ENCODE measurements at regions not wholly inside any gene's neighbourhood (a gene's known extent, or its start where the extent isn't known, plus 50 kb on each side); places are given as distances from the start of the nearest gene placed in this dataset.

DNA sequence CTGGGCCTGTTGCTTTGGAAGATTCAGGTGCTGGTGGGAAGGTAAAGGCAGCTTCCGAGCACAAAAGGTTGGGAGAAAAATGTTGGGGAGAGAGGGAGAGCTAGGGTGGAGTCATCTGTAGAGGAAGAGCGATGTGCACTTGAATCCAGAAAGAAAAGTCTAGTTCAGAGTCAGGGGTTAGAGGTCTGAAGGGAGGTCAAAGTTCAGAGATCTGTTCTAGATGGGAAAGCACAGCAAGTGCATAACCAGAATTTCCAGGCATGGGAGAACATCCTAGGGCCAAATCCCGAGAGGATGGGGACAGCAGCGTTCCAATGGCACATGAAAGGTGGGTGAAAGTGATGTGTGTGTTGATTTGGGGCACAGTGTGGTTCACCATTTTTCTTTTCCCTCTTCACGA is 51.5 kb upstream of the MKLN1 start:
- no peaks in the 10 kb centered on the region for H3K9me3 ChIP-seq
- TF ChIP-seq, protein P1, sequence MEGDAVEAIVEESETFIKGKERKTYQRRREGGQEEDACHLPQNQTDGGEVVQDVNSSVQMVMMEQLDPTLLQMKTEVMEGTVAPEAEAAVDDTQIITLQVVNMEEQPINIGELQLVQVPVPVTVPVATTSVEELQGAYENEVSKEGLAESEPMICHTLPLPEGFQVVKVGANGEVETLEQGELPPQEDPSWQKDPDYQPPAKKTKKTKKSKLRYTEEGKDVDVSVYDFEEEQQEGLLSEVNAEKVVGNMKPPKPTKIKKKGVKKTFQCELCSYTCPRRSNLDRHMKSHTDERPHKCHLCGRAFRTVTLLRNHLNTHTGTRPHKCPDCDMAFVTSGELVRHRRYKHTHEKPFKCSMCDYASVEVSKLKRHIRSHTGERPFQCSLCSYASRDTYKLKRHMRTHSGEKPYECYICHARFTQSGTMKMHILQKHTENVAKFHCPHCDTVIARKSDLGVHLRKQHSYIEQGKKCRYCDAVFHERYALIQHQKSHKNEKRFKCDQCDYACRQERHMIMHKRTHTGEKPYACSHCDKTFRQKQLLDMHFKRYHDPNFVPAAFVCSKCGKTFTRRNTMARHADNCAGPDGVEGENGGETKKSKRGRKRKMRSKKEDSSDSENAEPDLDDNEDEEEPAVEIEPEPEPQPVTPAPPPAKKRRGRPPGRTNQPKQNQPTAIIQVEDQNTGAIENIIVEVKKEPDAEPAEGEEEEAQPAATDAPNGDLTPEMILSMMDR (IDR thresholded peaks at IDR 0.05) = no peak
- TF ChIP-seq POLR2AphosphoS5 (IDR thresholded peaks at IDR 0.05) (no peak), EP300 (IDR thresholded peaks at IDR 0.05) (no peak), POLR2A (IDR thresholded peaks at IDR 0.05) (no peak)
- H3K4me3 ChIP-seq = no peak overlapping the region
- no peaks in the 10 kb centered on the region for H3K27me3 ChIP-seq
- H3K36me3 ChIP-seq = no peaks in the 10 kb centered on the region
- WGBS, 2 donors = 89 to 90% methylated on average over 5 of the region's 5 CpGs
- H3K4me1 ChIP-seq = peaks cover 0 to 5% (median 0%) of the 10 kb centered on the region in 4 donors
- no peak overlapping the region for H3K27ac ChIP-seq
- no peak for ATAC-seq (ENCODE audit: low FRiP score in 2 of 2)
- no peak for DNase-seq

DNA sequence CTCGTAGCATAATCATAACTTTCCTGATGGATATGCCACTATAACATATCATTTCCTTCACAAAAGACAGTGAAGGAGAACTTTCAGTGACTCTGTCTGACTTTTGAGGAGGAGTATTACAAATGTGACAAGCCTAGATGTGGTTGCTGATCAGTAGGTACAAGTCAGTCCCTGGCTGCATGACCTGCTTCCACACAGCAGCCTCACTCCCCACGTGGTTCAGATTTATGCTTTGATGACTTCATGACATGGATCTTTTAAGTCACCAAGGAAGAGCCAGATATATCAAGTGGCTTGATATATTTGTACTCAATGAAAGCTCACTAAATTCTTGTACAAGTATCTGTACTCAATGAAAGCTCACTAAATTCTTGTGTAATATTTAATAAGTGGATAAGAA is 50.9 kb upstream of the MKLN1 start:
- peaks cover 0 to 5% (median 0%) of the 10 kb centered on the region in 4 donors for H3K4me1 ChIP-seq
- ATAC-seq (ENCODE audit: low FRiP score in 2 of 2) (no peak), DNase-seq (no peak)
- no peaks in the 10 kb centered on the region for H3K9me3 ChIP-seq
- no peaks in the 10 kb centered on the region for H3K36me3 ChIP-seq
- TF ChIP-seq, protein P1 (IDR thresholded peaks at IDR 0.05) = no peak
- TF ChIP-seq POLR2A (IDR thresholded peaks at IDR 0.05) (no peak), EP300 (IDR thresholded peaks at IDR 0.05) (no peak), POLR2AphosphoS5 (IDR thresholded peaks at IDR 0.05) (no peak)
- WGBS, 2 donors = 72 to 81% methylated on average over 2 of the region's 2 CpGs
- no peaks in the 10 kb centered on the region for H3K27me3 ChIP-seq
- H3K27ac ChIP-seq = no peak overlapping the region
- H3K4me3 ChIP-seq = no peak overlapping the region

Small RNA genes lying in the stretch of these regions (small RNA-seq; reads per million reads assigned to genes)
- gene AC016831.3 (0 reads per million in 4 donors), gene RNU6-1010P (0 reads per million in 4 donors)

All from upper lobe of left lung (tissue), 6 donors.